ENCODE measurements at regions not wholly inside any gene's neighbourhood (a gene's known extent, or its start where the extent isn't known, plus 50 kb on each side); places are given as distances from the start of the nearest gene placed in this dataset.

GRCh38 chr3:145118303-145118702, 1042.7 kb downstream of the PLOD2 start:
- TF ChIP-seq, protein P1, sequence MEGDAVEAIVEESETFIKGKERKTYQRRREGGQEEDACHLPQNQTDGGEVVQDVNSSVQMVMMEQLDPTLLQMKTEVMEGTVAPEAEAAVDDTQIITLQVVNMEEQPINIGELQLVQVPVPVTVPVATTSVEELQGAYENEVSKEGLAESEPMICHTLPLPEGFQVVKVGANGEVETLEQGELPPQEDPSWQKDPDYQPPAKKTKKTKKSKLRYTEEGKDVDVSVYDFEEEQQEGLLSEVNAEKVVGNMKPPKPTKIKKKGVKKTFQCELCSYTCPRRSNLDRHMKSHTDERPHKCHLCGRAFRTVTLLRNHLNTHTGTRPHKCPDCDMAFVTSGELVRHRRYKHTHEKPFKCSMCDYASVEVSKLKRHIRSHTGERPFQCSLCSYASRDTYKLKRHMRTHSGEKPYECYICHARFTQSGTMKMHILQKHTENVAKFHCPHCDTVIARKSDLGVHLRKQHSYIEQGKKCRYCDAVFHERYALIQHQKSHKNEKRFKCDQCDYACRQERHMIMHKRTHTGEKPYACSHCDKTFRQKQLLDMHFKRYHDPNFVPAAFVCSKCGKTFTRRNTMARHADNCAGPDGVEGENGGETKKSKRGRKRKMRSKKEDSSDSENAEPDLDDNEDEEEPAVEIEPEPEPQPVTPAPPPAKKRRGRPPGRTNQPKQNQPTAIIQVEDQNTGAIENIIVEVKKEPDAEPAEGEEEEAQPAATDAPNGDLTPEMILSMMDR (conservative IDR thresholded peaks at IDR 0.05 in 1 of 2, IDR thresholded peaks at IDR 0.05 in 1 of 2; ENCODE audit: low read depth in 1 of 2, low read length in 2 of 2): no peak
- TF ChIP-seq EZH2 (IDR thresholded peaks at IDR 0.05; ENCODE audit: low read length, missing control alignments): no peak
